Inflammatory macrophage (primary cell): ENCODE measurements at regions not wholly inside any gene's neighbourhood (a gene's known extent, or its start where the extent isn't known, plus 50 kb on each side); places are given as distances from the start of the nearest gene placed in this dataset.
"Not testable (repeated sequence)": the region's sequence is repeated elsewhere in the genome, so short reads cannot be mapped to it uniquely, and the experiment has no call there.

ENCODE experiments used
- DNase-seq, 2 donors: peaks; one replicate each; pipeline ENCODE4 v3.0.0-alpha.2; 2020 to 2022

DNA sequence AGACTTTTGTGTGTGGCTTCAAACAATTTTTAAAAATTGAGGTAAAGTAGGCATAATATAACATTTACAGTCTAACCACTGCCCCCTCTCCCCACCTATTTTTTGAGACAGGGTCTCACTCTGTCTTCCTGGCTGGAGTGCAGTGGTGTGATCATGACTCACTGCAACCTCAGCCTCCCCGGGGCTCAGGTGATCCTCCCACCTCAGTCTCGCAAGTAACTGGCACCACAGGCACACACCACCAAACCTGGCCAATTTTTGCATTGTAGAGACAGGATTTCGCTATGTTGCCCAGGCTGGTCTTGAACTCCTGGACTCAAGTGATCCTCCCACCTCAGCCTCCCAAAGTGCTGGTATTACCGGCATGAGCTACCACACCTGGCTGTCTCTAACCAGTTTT lies 161.8 kb downstream of the GOSR1 start:
- DNase-seq = not testable (repeated sequence)

DNA sequence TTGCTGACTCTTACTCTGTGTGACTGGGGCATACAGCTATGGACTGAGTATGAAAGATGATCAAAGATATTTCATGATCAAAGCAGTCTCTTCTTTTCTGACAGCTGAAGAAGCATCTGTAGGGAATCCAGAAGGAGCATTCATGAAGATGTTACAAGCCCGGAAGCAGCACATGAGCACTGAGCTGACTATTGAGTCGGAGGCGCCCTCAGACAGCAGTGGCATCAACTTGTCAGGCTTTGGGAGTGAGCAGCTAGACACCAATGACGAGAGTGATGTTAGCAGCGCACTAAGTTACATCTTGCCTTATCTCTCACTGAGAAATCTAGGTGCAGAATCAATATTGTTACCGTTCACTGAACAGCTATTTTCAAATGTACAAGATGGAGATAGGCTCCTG lies 154.4 kb downstream of the GOSR1 start:
- DNase-seq = not testable (repeated sequence)

GRCh38 chr17:30625380-30625779 lies 148.2 kb downstream of the GOSR1 start:
- DNase-seq = not testable (repeated sequence)

DNA sequence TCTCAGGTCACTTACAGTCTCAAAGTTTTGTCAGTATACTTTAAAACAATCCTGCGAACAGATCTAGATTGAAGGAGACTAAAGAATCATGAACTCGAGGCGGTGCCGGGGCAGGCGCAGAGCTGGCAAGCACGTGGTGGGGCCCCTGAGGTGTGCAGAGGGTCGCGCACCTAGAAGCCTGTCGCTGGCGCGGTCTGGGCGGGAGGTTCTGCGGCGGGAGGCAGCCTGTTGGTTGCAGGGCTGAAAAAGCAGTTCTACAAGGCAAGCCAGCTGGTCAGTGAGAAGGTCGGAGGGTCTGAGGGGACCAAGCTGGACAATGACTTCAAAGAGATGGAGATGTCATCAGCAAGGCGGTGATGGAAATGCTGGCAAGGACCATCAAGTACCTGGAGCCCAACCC lies 147.0 kb downstream of the GOSR1 start:
- not testable (repeated sequence) for DNase-seq

GRCh38 chr17:30609682-30610081 lies 132.5 kb downstream of the GOSR1 start:
- DNase-seq = not testable (repeated sequence)

DNA sequence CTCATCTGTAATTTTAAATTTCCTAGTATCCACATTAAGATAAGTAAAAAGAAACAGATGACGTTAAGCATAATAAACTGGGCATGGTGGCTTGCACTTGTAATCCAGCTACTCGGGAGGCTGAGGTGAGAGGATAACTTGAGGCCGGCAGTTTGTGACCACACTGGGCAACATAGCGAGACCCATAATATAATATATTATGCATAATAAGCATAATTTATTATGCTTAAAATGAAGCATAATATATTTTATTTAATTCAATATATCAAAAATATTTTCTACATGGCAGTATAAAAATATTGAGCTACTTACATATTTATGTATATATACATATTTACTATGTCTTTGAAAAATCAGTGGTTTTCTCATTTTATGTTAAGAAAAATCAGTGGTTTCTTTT lies 128.3 kb downstream of the GOSR1 start:
- DNase-seq = no peak

- DNase-seq = peak; percentile 11 to 15
Measured at GRCh38 chr17:30605027-30605426, 127.8 kb downstream of the GOSR1 start.

GRCh38 chr17:30602396-30602795 lies 125.2 kb downstream of the GOSR1 start:
- not testable (repeated sequence) for DNase-seq

DNA sequence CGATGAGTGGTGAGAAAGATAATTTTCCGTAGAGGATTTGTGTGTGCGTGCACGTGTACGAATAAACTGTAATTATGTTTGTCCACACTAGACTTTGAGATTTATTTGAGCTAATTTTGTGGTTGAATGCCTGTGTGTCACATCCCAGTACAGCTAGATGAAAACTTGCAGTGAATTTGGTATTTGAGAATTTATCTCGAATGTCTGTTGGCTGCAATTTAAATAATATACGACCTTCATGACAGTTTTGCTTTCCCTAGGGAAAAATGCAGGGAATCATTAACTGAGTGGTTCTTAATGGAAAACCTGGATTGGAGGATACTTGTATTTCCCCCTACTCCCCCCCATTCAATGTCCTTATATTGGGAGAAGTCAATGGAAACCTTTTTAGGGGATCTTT lies 124.8 kb downstream of the GOSR1 start:
- not testable (repeated sequence) for DNase-seq

DNA sequence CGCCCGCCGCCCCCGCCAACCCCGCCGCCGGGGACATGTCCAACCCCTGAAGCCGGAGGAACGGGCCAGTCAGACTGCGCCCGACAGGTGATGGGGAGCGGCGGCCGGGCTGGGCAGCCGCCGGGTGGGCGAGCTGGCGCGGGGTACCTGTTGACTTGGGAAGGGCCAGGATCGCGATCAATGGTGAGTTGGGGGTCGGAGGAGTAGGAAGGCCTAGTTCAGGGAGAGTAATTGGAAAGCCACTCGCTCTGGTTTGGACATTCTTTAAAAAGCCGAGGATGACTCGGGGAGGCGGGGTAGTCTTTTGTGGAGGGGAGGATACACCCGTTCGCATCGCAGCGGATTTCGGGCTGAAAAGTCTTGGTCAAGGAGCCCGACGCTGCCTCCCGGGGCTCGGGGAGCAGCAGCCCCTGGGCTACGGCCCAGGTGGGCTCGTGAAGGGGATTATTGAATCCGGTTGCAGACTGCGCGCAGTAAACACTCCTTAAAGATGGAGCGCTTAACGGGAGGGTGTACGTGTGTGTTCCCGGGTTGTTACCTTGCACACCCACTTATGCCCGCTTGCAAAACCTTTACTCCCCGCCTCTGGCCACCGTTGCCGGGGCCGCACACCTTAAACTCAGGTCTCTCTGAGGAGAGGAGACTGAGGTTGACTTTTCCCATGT lies 123.8 kb downstream of the GOSR1 start:
- DNase-seq = no peak

DNA sequence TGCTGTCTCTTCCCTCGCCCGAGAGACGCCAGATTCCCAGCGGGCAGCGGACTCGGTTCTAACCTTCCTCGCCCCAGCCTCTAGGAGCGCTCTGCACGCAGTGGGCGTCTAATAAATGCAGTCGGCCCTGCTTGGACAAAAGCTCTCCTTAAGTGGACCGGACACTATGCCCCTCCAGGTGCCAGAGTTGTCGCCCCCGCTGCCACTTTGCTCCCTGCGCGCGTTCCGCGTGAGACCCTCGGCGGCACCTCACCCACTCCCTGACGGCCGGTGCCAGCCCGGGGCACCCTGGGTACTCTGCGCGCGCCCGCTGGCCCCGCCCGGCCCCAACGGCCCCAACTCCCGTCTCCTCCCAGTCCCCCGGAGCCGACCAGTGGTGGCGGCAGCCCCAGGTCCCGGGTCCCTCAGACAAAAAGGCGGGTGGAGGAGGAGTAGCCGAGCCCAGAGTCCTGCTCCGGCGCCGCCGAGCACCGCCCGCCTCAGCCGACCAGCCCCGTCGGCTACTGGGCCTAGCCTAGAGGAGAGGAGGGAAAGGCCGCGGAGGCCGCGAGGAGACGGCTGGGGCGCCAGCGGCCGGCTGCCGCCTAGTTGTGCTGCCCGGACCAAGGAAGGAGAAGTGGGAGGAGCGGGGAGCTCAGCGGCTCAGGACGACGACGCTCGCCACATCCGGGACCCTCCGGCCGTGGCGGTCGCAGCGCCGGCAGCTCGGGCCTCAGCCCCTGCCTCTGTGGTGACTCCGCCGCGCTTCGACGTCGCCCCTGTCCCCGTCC lies 123.0 kb downstream of the GOSR1 start:
- DNase-seq = peak; percentile 81 to 82

DNA sequence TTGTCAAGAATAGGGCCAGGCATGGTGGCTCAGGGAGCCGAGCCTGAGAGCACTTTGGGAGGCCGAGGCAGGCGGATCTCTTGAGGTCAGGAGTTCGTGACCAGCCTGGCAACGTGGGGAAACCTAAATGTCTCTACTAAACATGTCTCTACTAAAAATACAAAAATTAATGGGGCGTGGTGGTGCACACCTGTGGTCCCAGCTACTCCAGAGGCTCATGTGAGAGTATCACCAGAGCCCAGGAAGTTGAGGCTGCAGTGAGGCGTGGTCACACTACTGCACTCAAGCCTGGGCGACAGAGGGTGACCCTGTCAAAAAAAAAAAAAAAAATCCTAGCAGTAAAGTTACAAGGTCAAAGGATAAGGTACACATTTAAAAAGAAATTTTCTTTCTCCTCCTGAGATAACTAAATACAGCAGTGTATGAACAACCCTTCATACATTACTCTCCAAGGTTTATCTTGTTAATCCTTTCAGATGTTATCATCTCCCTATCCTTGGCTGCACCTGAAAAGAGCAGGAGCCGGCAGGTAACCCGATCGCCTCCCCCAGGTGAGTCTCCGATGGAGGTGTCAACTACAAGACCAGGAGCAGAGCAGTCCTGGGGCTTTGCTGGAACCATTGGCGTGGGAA lies 122.3 kb downstream of the GOSR1 start:
- no peak for DNase-seq

DNA sequence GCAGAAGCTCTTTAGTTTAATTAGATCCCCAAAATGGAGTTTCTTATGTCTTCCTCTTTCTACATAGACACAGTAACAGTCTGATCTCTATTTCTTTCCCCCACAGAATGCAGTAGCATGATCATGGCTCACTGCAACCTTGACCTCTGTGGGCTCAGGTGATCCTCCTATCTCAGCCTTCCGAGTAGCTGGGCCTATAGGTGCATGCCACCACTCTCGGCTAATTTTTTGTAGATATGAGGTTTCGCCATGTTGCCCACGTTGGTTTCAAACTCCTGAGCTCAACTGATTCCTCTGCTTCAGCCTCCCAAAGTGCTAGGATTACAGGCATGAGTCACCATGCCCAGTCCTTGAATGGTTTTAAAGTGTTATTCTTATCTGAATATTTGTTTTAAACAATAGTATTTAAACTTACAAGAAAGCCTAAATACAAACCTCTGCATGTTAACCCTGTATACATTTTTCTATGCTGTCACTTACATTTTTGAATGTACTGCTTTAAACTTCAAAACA lies 120.6 kb downstream of the GOSR1 start:
- DNase-seq = no peak

GRCh38 chr17:30596948-30597775 lies 120.0 kb downstream of the GOSR1 start:
- DNase-seq = not testable (repeated sequence)

DNA sequence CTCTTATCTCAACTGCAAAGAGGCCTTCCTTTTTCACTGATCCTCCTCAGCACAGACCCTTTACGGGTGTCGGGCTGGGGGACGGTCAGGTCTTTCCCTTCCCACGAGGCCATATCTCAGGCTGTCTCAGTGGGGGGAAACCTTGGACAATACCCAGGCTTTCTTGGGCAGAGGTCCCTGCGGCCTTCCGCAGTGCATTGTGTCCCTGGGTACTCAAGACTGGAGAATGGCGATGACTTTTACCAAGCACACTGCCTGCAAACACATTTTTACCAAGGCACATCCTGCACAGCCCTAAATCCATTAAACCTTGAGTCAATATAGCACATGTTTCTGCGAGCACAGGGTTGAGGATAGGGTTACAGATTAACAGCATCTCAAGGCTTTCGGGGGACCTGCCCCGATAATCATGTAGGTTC lies 117.8 kb downstream of the GOSR1 start:
- DNase-seq = not testable (repeated sequence)

DNA sequence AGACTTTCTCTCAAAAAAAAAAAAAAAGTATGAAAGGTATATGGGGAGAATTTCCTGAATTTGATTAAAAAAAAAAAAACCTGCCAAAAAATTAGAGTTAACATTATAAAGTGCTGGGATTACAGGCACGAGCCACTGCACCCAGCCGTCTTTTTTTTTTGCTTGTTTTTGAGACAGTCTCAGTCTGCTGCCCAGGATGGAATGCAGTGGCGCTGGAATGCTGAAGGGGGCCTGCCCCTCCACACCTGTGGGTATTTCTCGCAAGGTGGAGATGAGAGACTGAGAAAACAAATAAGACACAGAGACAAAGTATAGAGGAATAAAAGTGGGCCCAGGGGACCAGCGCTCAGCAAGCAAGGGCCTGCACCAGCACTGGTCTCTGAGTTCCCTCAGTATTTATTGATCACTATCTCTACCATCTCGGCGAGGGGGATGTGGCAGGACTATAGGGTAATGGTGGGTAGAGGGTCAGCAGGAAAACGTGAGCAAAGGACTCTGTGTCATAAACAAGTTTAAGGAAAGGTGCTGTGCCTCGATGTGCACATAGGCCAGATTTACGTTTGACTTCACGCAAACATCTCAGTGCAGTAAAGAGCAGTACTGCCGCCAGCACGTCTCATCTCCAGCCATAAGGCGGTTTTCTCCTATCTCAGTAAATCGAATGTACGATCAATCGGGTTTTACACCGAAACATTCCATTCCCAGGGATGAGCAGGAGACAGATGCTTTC lies 117.2 kb downstream of the GOSR1 start:
- DNase-seq = no peak

DNA sequence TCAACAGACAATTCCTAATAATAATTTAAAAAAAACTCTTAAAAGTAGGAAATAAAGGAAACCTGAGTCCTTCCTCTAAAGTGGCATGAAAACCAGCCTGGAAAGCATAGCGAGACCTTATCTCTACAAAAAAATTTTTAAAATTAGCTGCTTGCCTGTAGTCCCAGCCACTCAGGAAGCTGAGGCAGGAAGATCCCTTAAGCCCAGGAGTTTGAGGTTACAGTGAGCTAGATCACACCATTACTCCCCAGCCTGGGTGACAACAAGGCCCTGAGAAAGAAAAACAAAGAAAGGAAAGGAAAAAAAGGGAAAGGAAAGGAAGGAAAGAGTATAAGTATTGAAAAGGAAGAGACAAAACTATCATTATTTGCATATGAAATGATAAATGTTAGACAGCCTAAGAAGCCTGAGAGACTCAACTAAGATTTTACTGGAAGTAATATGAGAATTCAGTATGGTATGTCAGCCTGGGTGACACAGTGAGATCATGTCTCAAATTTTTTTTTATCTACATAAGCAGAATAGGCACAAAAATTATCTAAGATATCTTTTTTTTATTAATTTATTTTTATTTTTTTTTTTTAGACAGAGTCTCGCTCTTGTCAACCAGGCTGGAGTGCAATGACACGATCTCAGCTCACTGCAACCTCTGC lies 113.0 kb downstream of the GOSR1 start:
- DNase-seq = no peak

DNA sequence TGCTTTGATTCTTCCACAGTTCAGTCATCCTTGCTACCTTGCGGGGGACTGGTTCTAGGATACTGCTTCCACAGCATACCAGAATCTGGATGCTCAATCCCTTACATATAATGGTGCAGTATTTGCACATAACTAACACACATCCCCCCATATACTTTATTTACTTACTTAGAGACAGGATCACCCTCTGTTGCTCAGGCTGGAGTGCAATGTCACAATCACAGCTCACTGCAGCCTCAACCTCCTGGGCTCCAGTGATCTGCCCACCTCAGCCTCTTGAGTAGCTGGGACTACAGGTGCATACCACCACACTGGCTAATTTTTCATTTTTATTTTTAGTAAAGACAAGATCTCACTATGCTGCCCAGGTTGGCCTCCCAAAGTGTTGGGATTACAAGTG lies 112.2 kb downstream of the GOSR1 start:
- DNase-seq = no peak

DNA sequence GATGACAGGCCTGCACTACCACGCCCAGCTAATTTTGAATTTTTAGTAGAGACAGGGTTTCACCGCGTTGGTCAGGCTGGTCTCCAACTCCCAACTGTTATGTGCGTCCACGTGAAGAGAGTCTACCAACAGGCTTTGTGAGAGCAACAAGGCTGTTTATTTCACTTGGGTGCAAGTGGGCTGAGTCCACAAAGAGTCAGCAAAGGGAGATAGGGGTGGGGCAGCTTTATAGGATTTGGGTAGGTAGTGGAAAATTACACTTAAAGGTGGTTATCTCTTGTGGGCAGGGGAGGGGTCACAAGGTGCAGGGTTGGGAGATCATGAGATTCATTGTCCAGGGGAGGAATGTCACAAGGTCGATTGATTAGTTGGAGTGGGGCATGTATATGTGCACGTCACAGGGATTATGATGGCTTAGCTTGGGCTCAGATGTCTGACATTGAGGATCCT lies 111.6 kb downstream of the GOSR1 start:
- DNase-seq = no peak

DNA sequence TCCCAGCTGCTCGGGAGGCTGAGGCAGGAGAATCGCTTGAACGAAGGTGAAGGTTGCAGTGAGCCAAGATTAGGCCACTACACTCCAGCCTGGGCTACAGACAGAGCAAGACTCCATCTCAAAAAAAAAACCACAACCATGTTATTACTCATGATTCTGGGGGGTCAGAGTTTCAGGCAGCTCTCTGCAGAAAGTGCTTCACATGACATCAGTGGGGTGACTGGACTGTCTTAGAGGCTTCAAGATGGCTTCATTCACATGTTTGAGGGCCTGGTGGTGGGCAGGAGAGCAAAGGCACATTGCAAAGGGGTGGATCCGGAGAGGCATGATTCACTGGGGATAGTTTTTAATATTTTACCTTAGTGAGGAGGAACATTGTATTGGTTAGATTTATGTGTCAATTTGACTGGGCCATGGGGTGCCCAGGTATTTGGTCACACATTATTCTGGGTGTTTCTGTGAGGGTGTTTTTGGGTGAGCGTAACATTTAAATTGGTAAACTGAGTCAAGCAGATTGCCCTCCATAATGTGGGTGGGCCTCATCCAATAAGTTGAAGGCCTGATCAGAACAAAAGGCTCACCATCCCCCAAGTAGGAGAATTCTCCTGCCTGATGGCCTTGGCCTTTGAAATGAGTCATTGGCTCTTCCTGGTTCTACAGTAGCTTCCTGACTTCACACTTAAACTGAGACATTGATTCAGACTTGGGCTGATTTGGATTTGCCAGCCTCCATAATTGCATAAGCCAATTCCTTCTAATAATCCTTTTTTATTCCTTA lies 109.8 kb downstream of the GOSR1 start:
- peak; percentile 8 to 15 for DNase-seq
